ENCODE measurements at regions not wholly inside any gene's neighbourhood (a gene's known extent, or its start where the extent isn't known, plus 50 kb on each side); places are given as distances from the start of the nearest gene placed in this dataset.

DNA sequence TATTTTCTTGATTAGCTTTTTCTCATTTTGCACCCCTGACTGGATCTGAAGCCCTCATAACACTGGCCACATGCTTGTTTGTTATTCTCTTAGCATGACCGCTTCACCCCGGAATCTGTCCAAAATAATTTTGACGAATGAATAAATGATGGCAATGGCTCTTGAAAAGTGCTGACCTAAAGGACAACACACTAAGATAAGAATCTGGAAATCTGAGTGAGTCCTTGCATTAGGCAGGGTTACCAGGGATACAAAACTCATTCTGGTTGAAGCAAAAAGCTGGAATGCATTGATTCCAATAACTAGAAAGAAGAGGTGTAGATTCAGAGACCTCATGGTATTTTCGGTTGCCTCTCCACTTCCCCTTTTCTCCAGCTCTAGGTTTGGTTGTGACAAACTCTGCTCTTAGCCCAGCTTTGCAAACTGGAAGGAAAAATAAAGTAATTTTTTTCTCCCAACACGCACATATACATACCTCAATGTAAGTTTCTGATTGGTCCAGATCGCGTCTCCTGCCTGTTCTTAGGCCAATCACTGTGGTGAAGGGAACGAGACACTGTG, 157.4 kb downstream of the SKIDA1 start:
- TF ChIP-seq CTCF (IDR thresholded peaks at IDR 0.05) (no peak), ZFX (IDR thresholded peaks at IDR 0.05; ENCODE audit: borderline replicate concordance) (no peak)
